GM12878 (cell line): ENCODE measurements at regions not wholly inside any gene's neighbourhood (a gene's known extent, or its start where the extent isn't known, plus 50 kb on each side); places are given as distances from the start of the nearest gene placed in this dataset.

Source experiments
- ATAC-seq: fragments of 200-7000 bp; cut with Tn5 transposase; 3 replicates; pipeline ENCODE4 v1.9.1; 2020; ENCODE audit warnings: mild to moderate bottlenecking, moderate library complexity
- BruUV-seq: library from RNA; stranded (reverse); fragments of 400-500 nt; replicated peaks from 2 replicates; lab custom pipeline; 2021; lab: Mats Ljungman, UMichigan
- CTCF ChIA-PET: fragments of 300-600 bp; sonication (Branson Sonifier 250); formaldehyde crosslinking; extraction: SDS; loops from one replicate; lab custom pipeline; 2021; ENCODE audit warnings: inconsistent platforms; lab: Yijun Ruan, JAX
- POLR2A ChIA-PET: fragments of 350-600 bp; formaldehyde crosslinking; extraction: SDS; loops from one replicate; lab custom pipeline; 2021; ENCODE audit warnings: inconsistent platforms; lab: Charles Lee
- RAD21 ChIA-PET: fragments of 300-600 bp; sonication (Branson Sonifier 250); formaldehyde crosslinking; loops from one replicate; lab custom pipeline; 2023; ENCODE audit warnings: antibody characterized with exemption; ENCODE audit not compliant: unreplicated experiment; lab: Charles Lee
- SMC1A ChIA-PET: fragments of 300-600 bp; sonication (Branson Sonifier 250); formaldehyde crosslinking; loops from one replicate; lab custom pipeline; 2023; ENCODE audit not compliant: unreplicated experiment, uncharacterized antibody; lab: Charles Lee
- DNase-seq: peaks from one replicate; pipeline ENCODE4 v3.0.0-alpha.2; 2011; ENCODE audit warnings: low read depth, low spot score
- FAIRE-seq: peaks from 3 replicates; lab custom pipeline; 2011; peaks lifted over from hg19 to GRCh38; lab: Jason Lieb, UNC
- H2AFZ ChIP-seq: 2 replicates; pipeline ENCODE4 v1.6.0; 2011; ENCODE audit warnings: low read depth, low read length, control low read depth; ENCODE audit not compliant: control insufficient read depth
- H3K27ac ChIP-seq: 2 replicates; pipeline ENCODE4 v1.5.1; 2011; ENCODE audit warnings: control low read depth; ENCODE audit not compliant: control insufficient read depth, insufficient read depth
- H3K27me3 ChIP-seq, 2 experiments: replicated peaks in 1 of 2; 2 replicates each; pipeline versions ENCODE4 v1.6.0 to v1.6.1; 2011; ENCODE audit warnings: low read length in 1 of 2; ENCODE audit not compliant: control insufficient read depth in 2 of 2, insufficient read depth in 2 of 2
- H3K36me3 ChIP-seq, 2 experiments: 2 replicates each; pipeline ENCODE4 v1.5.1; 2011; ENCODE audit warnings: low read length in 1 of 2; ENCODE audit not compliant: control insufficient read depth in 2 of 2, insufficient read depth in 2 of 2
- H3K4me1 ChIP-seq: 2 replicates; pipeline ENCODE4 v1.6.1; 2011; ENCODE audit warnings: mild to moderate bottlenecking, low read length, moderate library complexity, mixed read lengths; ENCODE audit not compliant: control insufficient read depth, insufficient read depth
- H3K4me2 ChIP-seq: 2 replicates; pipeline ENCODE4 v1.6.0; 2011; ENCODE audit warnings: control low read depth; ENCODE audit not compliant: control insufficient read depth, insufficient read depth
- H3K4me3 ChIP-seq: fragments of 200-600 bp; sonication (generic); 2 replicates; pipeline ENCODE4 v1.5.1; 2016
- H3K79me2 ChIP-seq: 2 replicates; pipeline ENCODE4 v1.6.0; 2011; ENCODE audit warnings: low read length; ENCODE audit not compliant: control insufficient read depth, insufficient read depth
- H3K9ac ChIP-seq: 2 replicates; pipeline ENCODE4 v1.8.0; 2011; ENCODE audit warnings: low read length, control low read depth, mixed read lengths; ENCODE audit not compliant: control insufficient read depth, insufficient read depth
- H3K9me3 ChIP-seq: replicated peaks from 3 replicates; pipeline ENCODE4 v1.5.1; 2011; ENCODE audit warnings: mild to moderate bottlenecking, low read length; ENCODE audit not compliant: control insufficient read depth, insufficient read depth
- H4K20me1 ChIP-seq: 2 replicates; pipeline ENCODE4 v1.6.0; 2011; ENCODE audit not compliant: control insufficient read depth, insufficient read depth
- BCLAF1 ChIP-seq: fragments of 450-650 bp; IDR thresholded peaks from 2 replicates; pipeline ENCODE4 v1.6.1; 2017; ENCODE audit warnings: antibody characterized with exemption, mild to moderate bottlenecking, moderate library complexity
- CEBPB ChIP-seq, 2 experiments: fragments of 150-350 bp in 1 of 2; IDR thresholded peaks; 2 replicates each; pipeline ENCODE4 v1.6.1; 2012 to 2014; ENCODE audit warnings: low read depth in 2 of 2, low read length in 2 of 2, borderline replicate concordance in 1 of 2, inconsistent platforms in 1 of 2
- CHD2 ChIP-seq: IDR thresholded peaks from 2 replicates; pipeline ENCODE4 v1.6.1; 2011; ENCODE audit warnings: low read depth, low read length, improper control_type of control experiment, borderline replicate concordance
- FOXK2 ChIP-seq: fragments of 450-650 bp; IDR thresholded peaks from 2 replicates; pipeline ENCODE4 v1.6.1; 2017; ENCODE audit warnings: mild to moderate bottlenecking, moderate library complexity
- HDAC2 ChIP-seq: fragments of 200-600 bp; sonication (generic); IDR thresholded peaks from 2 replicates; pipeline ENCODE4 v1.6.1; 2017
- IRF5 ChIP-seq: fragments of 450-650 bp; IDR thresholded peaks from 2 replicates; pipeline ENCODE4 v1.6.1; 2017; ENCODE audit warnings: borderline replicate concordance
- MEF2A ChIP-seq: IDR thresholded peaks from 2 replicates; pipeline ENCODE4 v1.6.1; 2011; ENCODE audit warnings: low read depth, mild to moderate bottlenecking, low read length, moderate library complexity; ENCODE audit not compliant: insufficient read depth
- MEF2B ChIP-seq: fragments of 450-650 bp; IDR thresholded peaks from 2 replicates; pipeline ENCODE4 v1.6.1; 2018; ENCODE audit warnings: mild to moderate bottlenecking, moderate library complexity; ENCODE audit not compliant: partially characterized antibody, poor library complexity, severe bottlenecking
- RAD51 ChIP-seq: fragments of 450-650 bp; IDR thresholded peaks from 2 replicates; pipeline ENCODE4 v1.6.1; 2016; ENCODE audit warnings: moderate library complexity, mild to moderate bottlenecking, inconsistent platforms
- SKIL ChIP-seq: fragments of 450-650 bp; IDR thresholded peaks from 2 replicates; pipeline ENCODE4 v1.6.1; 2017; ENCODE audit warnings: mild to moderate bottlenecking, low read depth, inconsistent platforms; ENCODE audit not compliant: poor library complexity, severe bottlenecking
- ZBTB11 ChIP-seq: fragments of 450-650 bp; formaldehyde crosslinking; IDR thresholded peaks from 2 replicates; pipeline ENCODE4 v1.5.0; 2022; ENCODE audit warnings: mild to moderate bottlenecking, missing genetic modification characterization
- WGBS: methylation state at CpG from one replicate; pipeline ENCODE4 v1.1.6; 2016; ENCODE audit warnings: low lambda C conversion rate; ENCODE audit not compliant: insufficient replicate concordance, insufficient coverage; ENCODE audit errors: missing lambda C conversion rate; 5-methylcytosine and 5-hydroxymethylcytosine counted together
- in situ Hi-C: fragments of 300-500 bp; cut with MboI; formaldehyde crosslinking; loops from 9 replicates; pipeline ENCODE4 v1.14.3; 2018; ENCODE audit warnings: mixed read lengths
- intact Hi-C: fragments of 100-400 bp; cut with micrococcal nuclease; formaldehyde crosslinking; loops from one replicate; pipeline ENCODE4 v1.14.2; 2022; ENCODE audit not compliant: unreplicated experiment

GRCh38 chr5:38164776-38165399 lies 93.5 kb upstream of the EGFLAM start (continued):
- TF ChIP-seq BCLAF1 (no peak), IRF5 (no peak), RAD51 (no peak)
- TF ChIP-seq, all 136 proteins: peak for 0

GRCh38 chr5:38163636-38164237 lies 94.6 kb upstream of the EGFLAM start:
- no TSS peak for BruUV-seq
- no peak overlapping the region for H2AFZ ChIP-seq
- CTCF ChIA-PET: no interaction called here
- H3K9ac ChIP-seq: no peak overlapping the region
- ATAC-seq (no peak), FAIRE-seq (no peak), DNase-seq (no peak)
- TF ChIP-seq CHD2: no peak
- TF ChIP-seq MEF2B: no peak
- no peak for TF ChIP-seq HDAC2
- TF ChIP-seq SKIL: no peak
- TF ChIP-seq ZBTB11 (CRISPR knock-in tag): no peak
- TF ChIP-seq CEBPB (IDR thresholded peaks at IDR 0.05; ENCODE audit: borderline replicate concordance in 1 of 2, low read depth in 2 of 2, low read length in 2 of 2): no peak
- no peak for TF ChIP-seq FOXK2
- TF ChIP-seq MEF2A: no peak
- H4K20me1 ChIP-seq: no peaks in the 10 kb centered on the region
- H3K79me2 ChIP-seq: no peaks in the 10 kb centered on the region
- H3K4me1 ChIP-seq: no peaks in the 10 kb centered on the region
- no peak overlapping the region for H3K4me3 ChIP-seq
- no peaks in the 10 kb centered on the region for H3K36me3 ChIP-seq
- H3K27ac ChIP-seq: no peak overlapping the region
- in situ Hi-C loops: no loop called here
- POLR2A ChIA-PET: no interaction called here
- no peak overlapping the region for H3K4me2 ChIP-seq
- no peaks in the 10 kb centered on the region for H3K9me3 ChIP-seq
- RAD21 ChIA-PET: no interaction called here
- 25% methylated on average over 4 of the region's 4 CpGs for WGBS
- H3K27me3 ChIP-seq: no peaks in the 10 kb centered on the region
- intact Hi-C loops: no loop called here
- SMC1A ChIA-PET: no interaction called here
